Transverse colon (tissue), 4 donors: ENCODE measurements at regions not wholly inside any gene's neighbourhood (a gene's known extent, or its start where the extent isn't known, plus 50 kb on each side); places are given as distances from the start of the nearest gene placed in this dataset.

Experiments used
- DNase-seq: peaks from one replicate; pipeline ENCODE4 v3.0.0-alpha.2; 2019
- H3K27ac ChIP-seq, 4 donors: fragments of 200-600 bp; sonication (generic); 2 replicates each; pipeline ENCODE4 v1.5.1; 2016 to 2018; ENCODE audit warnings: inconsistent platforms in 4 of 4
- H3K27me3 ChIP-seq: fragments of 200-600 bp; sonication (generic); 2 replicates; pipeline ENCODE4 v1.5.1; 2017; ENCODE audit warnings: inconsistent platforms
- H3K36me3 ChIP-seq, 4 donors: fragments of 200-600 bp; sonication (generic); 2 replicates each; pipeline ENCODE4 v1.5.1; 2017 to 2019; ENCODE audit warnings: inconsistent platforms in 4 of 4
- H3K4me1 ChIP-seq, 4 donors: fragments of 200-600 bp; sonication (generic); 2 replicates each; pipeline ENCODE4 v1.5.1; 2017 to 2020; ENCODE audit warnings: inconsistent platforms in 4 of 4
- H3K4me3 ChIP-seq, 4 donors: fragments of 200-600 bp; sonication (generic); 1 replicate in 1 of 4; 2 replicates in 3 of 4; pipeline versions ENCODE4 v1.5.1 to v1.6.1; 2017 to 2019; ENCODE audit warnings: inconsistent platforms in 4 of 4
- H3K9me3 ChIP-seq, 2 donors: fragments of 200-600 bp; sonication (generic); 2 replicates each; pipeline ENCODE4 v1.5.1; 2017 to 2019; ENCODE audit warnings: inconsistent platforms in 2 of 2
- CTCF ChIP-seq, 5 experiments: fragments of 200-600 bp in 3 of 5; fragments of 450-650 bp in 2 of 5; sonication (generic) in 3 of 5; IDR thresholded peaks; 1 replicate in 2 of 5; 2 replicates in 3 of 5; pipeline ENCODE4 v1.5.1; 2016 to 2017; ENCODE audit warnings: antibody characterized with exemption in 5 of 5, inconsistent platforms in 3 of 5, mild to moderate bottlenecking in 2 of 5, moderate library complexity in 1 of 5
- EP300 ChIP-seq: sonication (generic); formaldehyde crosslinking; IDR thresholded peaks from one replicate; pipeline ENCODE4 v1.6.1; 2017; ENCODE audit warnings: antibody characterized with exemption, low read depth
- POLR2A ChIP-seq: fragments of 450-650 bp; IDR thresholded peaks from one replicate; pipeline ENCODE4 v1.6.1; 2016; ENCODE audit warnings: antibody characterized with exemption, mild to moderate bottlenecking, moderate library complexity
- POLR2AphosphoS5 ChIP-seq, 3 donors: sonication (generic); formaldehyde crosslinking; IDR thresholded peaks; one replicate each; pipeline ENCODE4 v1.6.1; 2016; ENCODE audit warnings: antibody characterized with exemption in 3 of 3
- WGBS, 2 donors: methylation state at CpG; one replicate each; pipeline ENCODE4 v1.1.5; 2018; ENCODE audit warnings: low coverage in 1 of 2; 5-methylcytosine and 5-hydroxymethylcytosine counted together
- in situ Hi-C, 4 donors: fragments of 200-750 bp; cut with MboI; loops; one replicate each; pipeline versions ENCODE4 v1.15.0 to v1.15.1; 2017; ENCODE audit warnings: low sequenced_read_pairs in 3 of 4, low pct_ligation_motif_present in 1 of 4, low pct_unique_long_range_greater_than_20kb in 1 of 4
- intact Hi-C: fragments of 100-400 bp; cut with DNase I; formaldehyde crosslinking; loops from one replicate; pipeline ENCODE4 v1.15.1; 2023; ENCODE audit warnings: low total_unique reads

GRCh38 chr22:22751043-22751603 is 106.7 kb downstream of the GGTLC2 start:
- no peak overlapping the region for H3K27ac ChIP-seq
- H3K36me3 ChIP-seq, result no peaks in the 10 kb centered on the region
- H3K27me3 ChIP-seq, result no peaks in the 10 kb centered on the region
- TF ChIP-seq POLR2AphosphoS5 (IDR thresholded peaks at IDR 0.05) (no peak), POLR2A (no peak), CTCF (IDR thresholded peaks at IDR 0.05) (no peak), EP300 (no peak)
- WGBS, 2 donors, result 100% methylated on average over 2 of the region's 2 CpGs; no CpG with 5 or more reads in 1 of the 2 donors
- no peak for DNase-seq
- H3K4me3 ChIP-seq, result no peak overlapping the region
- in situ Hi-C loops, result loop anchor here in 1 of 4 donors (25.0 kb wide), 1 partner anchor 136 kb away; the partner anchor contains the start of gene IGLL5
- H3K4me1 ChIP-seq, result no peaks in the 10 kb centered on the region
- intact Hi-C loops, result no loop called here
- H3K9me3 ChIP-seq, result no peaks in the 10 kb centered on the region

- intact Hi-C loops, result no loop called here
- 89 to 100% methylated on average over 1 of the region's 1 CpG for WGBS, 2 donors
Observed at GRCh38 chr22:22752199-22752555, 107.8 kb downstream of the GGTLC2 start.

GRCh38 chr22:22752556-22753477 is 108.4 kb downstream of the GGTLC2 start:
- in situ Hi-C loops (loop anchor here in 1 of 4 donors (25.0 kb wide), 1 partner anchor 134 kb away; the partner anchor contains the start of gene IGLL5), intact Hi-C loops (no loop called here)
- WGBS, 2 donors, result 67 to 76% methylated on average over 1 to 12 of the region's 12 CpGs
- DNase-seq, result no peak
- Histone ChIP-seq H3K27ac (no peak overlapping the region), H3K9me3 (no peaks in the 10 kb centered on the region), H3K4me1 (no peaks in the 10 kb centered on the region), H3K36me3 (no peaks in the 10 kb centered on the region), H3K27me3 (no peaks in the 10 kb centered on the region), H3K4me3 (no peak overlapping the region)
- TF ChIP-seq CTCF (IDR thresholded peaks at IDR 0.05) (no peak), POLR2A (no peak), POLR2AphosphoS5 (IDR thresholded peaks at IDR 0.05) (no peak)

More at GRCh38 chr22:22752199-22752555, 107.8 kb downstream of the GGTLC2 start:
- Histone ChIP-seq H3K4me3 (no peak overlapping the region), H3K27me3 (no peaks in the 10 kb centered on the region), H3K4me1 (no peaks in the 10 kb centered on the region), H3K27ac (no peak overlapping the region), H3K9me3 (no peaks in the 10 kb centered on the region), H3K36me3 (no peaks in the 10 kb centered on the region)
- TF ChIP-seq CTCF (IDR thresholded peaks at IDR 0.05) (no peak), POLR2AphosphoS5 (IDR thresholded peaks at IDR 0.05) (no peak), EP300 (no peak), POLR2A (no peak)
- in situ Hi-C loops, result loop anchor here in 1 of 4 donors (25.0 kb wide), 1 partner anchor 135 kb away; the partner anchor contains the start of gene IGLL5
- no peak for DNase-seq

- Histone ChIP-seq H3K4me1 (no peaks in the 10 kb centered on the region), H3K27ac (no peak overlapping the region), H3K9me3 (no peaks in the 10 kb centered on the region), H3K36me3 (no peaks in the 10 kb centered on the region), H3K4me3 (no peak overlapping the region), H3K27me3 (no peaks in the 10 kb centered on the region)
- TF ChIP-seq CTCF (IDR thresholded peaks at IDR 0.05) (peak; percentile 57 to 72 (median 69)), POLR2AphosphoS5 (IDR thresholded peaks at IDR 0.05) (no peak), POLR2A (no peak), EP300 (no peak)
- in situ Hi-C loops, result loop anchor here in 1 of 4 donors (25.0 kb wide), 1 partner anchor 134 kb away; the partner anchor contains the start of gene IGLL5
- WGBS, 2 donors, result 16 to 24% methylated on average over 2 to 7 of the region's 7 CpGs
- DNase-seq, result peak; percentile 79
- intact Hi-C loops, result no loop called here
Observed at GRCh38 chr22:22753526-22754267, 109.3 kb downstream of the GGTLC2 start.
